Transverse colon (tissue), 3 donors: ENCODE measurements at regions not wholly inside any gene's neighbourhood (a gene's known extent, or its start where the extent isn't known, plus 50 kb on each side); places are given as distances from the start of the nearest gene placed in this dataset.

ENCODE experiments used
- CTCF ChIP-seq, 5 experiments: fragments of 200-600 bp in 3 of 5; fragments of 450-650 bp in 2 of 5; sonication (generic) in 3 of 5; IDR thresholded peaks; 1 replicate in 2 of 5; 2 replicates in 3 of 5; pipeline ENCODE4 v1.5.1; 2016 to 2017; ENCODE audit warnings: antibody characterized with exemption in 5 of 5, inconsistent platforms in 3 of 5, mild to moderate bottlenecking in 2 of 5, moderate library complexity in 1 of 5
- EP300 ChIP-seq: sonication (generic); formaldehyde crosslinking; IDR thresholded peaks from one replicate; pipeline ENCODE4 v1.6.1; 2017; ENCODE audit warnings: antibody characterized with exemption, low read depth

- TF ChIP-seq CTCF (IDR thresholded peaks at IDR 0.05) (no peak), EP300 (no peak)
Measured at GRCh38 chr2:129642526-129643043, 336.9 kb upstream of the RAB6C start.
